ENCODE measurements at regions not wholly inside any gene's neighbourhood (a gene's known extent, or its start where the extent isn't known, plus 50 kb on each side); places are given as distances from the start of the nearest gene placed in this dataset.

DNA sequence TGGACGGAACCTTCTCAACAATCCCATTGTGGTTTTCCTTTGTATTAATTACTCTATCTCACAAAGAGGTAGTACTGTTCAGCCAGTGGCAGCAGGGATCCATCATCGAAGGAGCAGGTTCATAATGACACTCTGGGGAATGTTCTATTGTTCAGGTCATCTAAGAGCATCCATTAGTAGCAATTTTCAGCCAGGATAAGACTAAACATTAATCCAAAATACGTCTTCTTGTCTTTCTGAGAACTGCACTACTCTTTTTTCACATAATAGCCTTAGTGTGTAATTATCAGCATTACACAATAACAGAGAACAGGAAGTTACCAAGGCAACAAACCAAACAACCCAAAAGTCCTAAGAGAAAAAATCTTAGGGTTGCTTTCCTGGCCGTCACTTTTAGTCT, 259.5 kb upstream of the VWC2 start:
- WGBS: 36% methylated on average over 4 of the region's 4 CpGs
- H3K4me1 ChIP-seq (ENCODE audit: control insufficient read depth in 4 of 4, insufficient read depth in 4 of 4, low read length in 3 of 4): no peaks in the 10 kb centered on the region
- H3K9ac ChIP-seq (ENCODE audit: low read depth in 1 of 2, low read length in 2 of 2): no peak overlapping the region
- TF ChIP-seq JUND (IDR thresholded peaks at IDR 0.05) (no peak), YY1 (IDR thresholded peaks at IDR 0.05) (no peak), GABPA (IDR thresholded peaks at IDR 0.05 in 1 of 2, conservative IDR thresholded peaks at IDR 0.05 in 1 of 2) (no peak), SP1 (IDR thresholded peaks at IDR 0.05) (no peak), ATF3 (IDR thresholded peaks at IDR 0.05) (no peak), FOXA2 (IDR thresholded peaks at IDR 0.05) (no peak), MAX (IDR thresholded peaks at IDR 0.05) (no peak), ZBTB33 (IDR thresholded peaks at IDR 0.05) (no peak), HNF4A (conservative IDR thresholded peaks at IDR 0.05) (no peak), NR2F2 (IDR thresholded peaks at IDR 0.05) (no peak), TAF1 (conservative IDR thresholded peaks at IDR 0.05) (no peak), RAD21 (IDR thresholded peaks at IDR 0.05) (no peak), FOXA1 (IDR thresholded peaks at IDR 0.05) (no peak), HNF4G (IDR thresholded peaks at IDR 0.05) (no peak), RXRA (IDR thresholded peaks at IDR 0.05) (no peak), EGR1 (IDR thresholded peaks at IDR 0.05; ENCODE audit: low read depth in 2 of 2) (no peak)
- TF ChIP-seq, protein P1, sequence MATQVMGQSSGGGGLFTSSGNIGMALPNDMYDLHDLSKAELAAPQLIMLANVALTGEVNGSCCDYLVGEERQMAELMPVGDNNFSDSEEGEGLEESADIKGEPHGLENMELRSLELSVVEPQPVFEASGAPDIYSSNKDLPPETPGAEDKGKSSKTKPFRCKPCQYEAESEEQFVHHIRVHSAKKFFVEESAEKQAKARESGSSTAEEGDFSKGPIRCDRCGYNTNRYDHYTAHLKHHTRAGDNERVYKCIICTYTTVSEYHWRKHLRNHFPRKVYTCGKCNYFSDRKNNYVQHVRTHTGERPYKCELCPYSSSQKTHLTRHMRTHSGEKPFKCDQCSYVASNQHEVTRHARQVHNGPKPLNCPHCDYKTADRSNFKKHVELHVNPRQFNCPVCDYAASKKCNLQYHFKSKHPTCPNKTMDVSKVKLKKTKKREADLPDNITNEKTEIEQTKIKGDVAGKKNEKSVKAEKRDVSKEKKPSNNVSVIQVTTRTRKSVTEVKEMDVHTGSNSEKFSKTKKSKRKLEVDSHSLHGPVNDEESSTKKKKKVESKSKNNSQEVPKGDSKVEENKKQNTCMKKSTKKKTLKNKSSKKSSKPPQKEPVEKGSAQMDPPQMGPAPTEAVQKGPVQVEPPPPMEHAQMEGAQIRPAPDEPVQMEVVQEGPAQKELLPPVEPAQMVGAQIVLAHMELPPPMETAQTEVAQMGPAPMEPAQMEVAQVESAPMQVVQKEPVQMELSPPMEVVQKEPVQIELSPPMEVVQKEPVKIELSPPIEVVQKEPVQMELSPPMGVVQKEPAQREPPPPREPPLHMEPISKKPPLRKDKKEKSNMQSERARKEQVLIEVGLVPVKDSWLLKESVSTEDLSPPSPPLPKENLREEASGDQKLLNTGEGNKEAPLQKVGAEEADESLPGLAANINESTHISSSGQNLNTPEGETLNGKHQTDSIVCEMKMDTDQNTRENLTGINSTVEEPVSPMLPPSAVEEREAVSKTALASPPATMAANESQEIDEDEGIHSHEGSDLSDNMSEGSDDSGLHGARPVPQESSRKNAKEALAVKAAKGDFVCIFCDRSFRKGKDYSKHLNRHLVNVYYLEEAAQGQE (IDR thresholded peaks at IDR 0.05): no peak
- TF ChIP-seq, protein P2, sequence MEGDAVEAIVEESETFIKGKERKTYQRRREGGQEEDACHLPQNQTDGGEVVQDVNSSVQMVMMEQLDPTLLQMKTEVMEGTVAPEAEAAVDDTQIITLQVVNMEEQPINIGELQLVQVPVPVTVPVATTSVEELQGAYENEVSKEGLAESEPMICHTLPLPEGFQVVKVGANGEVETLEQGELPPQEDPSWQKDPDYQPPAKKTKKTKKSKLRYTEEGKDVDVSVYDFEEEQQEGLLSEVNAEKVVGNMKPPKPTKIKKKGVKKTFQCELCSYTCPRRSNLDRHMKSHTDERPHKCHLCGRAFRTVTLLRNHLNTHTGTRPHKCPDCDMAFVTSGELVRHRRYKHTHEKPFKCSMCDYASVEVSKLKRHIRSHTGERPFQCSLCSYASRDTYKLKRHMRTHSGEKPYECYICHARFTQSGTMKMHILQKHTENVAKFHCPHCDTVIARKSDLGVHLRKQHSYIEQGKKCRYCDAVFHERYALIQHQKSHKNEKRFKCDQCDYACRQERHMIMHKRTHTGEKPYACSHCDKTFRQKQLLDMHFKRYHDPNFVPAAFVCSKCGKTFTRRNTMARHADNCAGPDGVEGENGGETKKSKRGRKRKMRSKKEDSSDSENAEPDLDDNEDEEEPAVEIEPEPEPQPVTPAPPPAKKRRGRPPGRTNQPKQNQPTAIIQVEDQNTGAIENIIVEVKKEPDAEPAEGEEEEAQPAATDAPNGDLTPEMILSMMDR (IDR thresholded peaks at IDR 0.05; ENCODE audit: low read depth, low read length, missing input control): no peak
- no peak overlapping the region for H3K27ac ChIP-seq (ENCODE audit: low read depth in 1 of 2, low read length in 2 of 2)
- DNase-seq (ENCODE audit: low spot score): no peak
- no peaks in the 10 kb centered on the region for H3K27me3 ChIP-seq (ENCODE audit: control insufficient read depth in 4 of 4, insufficient read depth in 4 of 4, low read length in 3 of 4)
- H3K9me3 ChIP-seq (ENCODE audit: control insufficient read depth in 4 of 4, low read length in 3 of 4): no peaks in the 10 kb centered on the region
- no peak overlapping the region for H3K4me3 ChIP-seq (ENCODE audit: low read depth in 1 of 3, low read length in 3 of 3)
- no peaks in the 10 kb centered on the region for H3K36me3 ChIP-seq (ENCODE audit: control insufficient read depth in 4 of 4, insufficient read depth in 3 of 4, low read depth in 1 of 4, low read length in 3 of 4)

Data from liver (tissue), 8 donors.